Loucy (cell line): ENCODE measurements at regions not wholly inside any gene's neighbourhood (a gene's known extent, or its start where the extent isn't known, plus 50 kb on each side); places are given as distances from the start of the nearest gene placed in this dataset.

Experiments
- H2AFZ ChIP-seq: fragments of 200-600 bp; sonication (generic); 2 replicates; pipeline ENCODE4 v1.6.0; 2016; ENCODE audit warnings: antibody characterized with exemption, mild to moderate bottlenecking, low read length, moderate library complexity
- H3F3A ChIP-seq: fragments of 200-600 bp; 2 replicates; pipeline ENCODE4 v1.6.0; 2016; ENCODE audit warnings: antibody characterized with exemption, low read depth, mild to moderate bottlenecking
- H3K27me3 ChIP-seq: fragments of 200-600 bp; sonication (generic); 2 replicates; pipeline ENCODE4 v1.6.1; 2014; ENCODE audit warnings: low read length, mild to moderate bottlenecking; ENCODE audit not compliant: insufficient read depth, poor library complexity, severe bottlenecking
- H3K36me3 ChIP-seq: fragments of 200-600 bp; sonication (generic); 2 replicates; pipeline ENCODE4 v1.6.1; 2016; ENCODE audit warnings: low read length; ENCODE audit not compliant: insufficient read depth
- H3K4me1 ChIP-seq: fragments of 200-600 bp; sonication (generic); 2 replicates; pipeline ENCODE4 v1.5.1; 2014; ENCODE audit warnings: low read length, mild to moderate bottlenecking; ENCODE audit not compliant: insufficient read depth, poor library complexity, severe bottlenecking
- H3K4me2 ChIP-seq: fragments of 200-600 bp; sonication (generic); 2 replicates; pipeline ENCODE4 v1.6.0; 2014; ENCODE audit warnings: antibody characterized with exemption, low read length, low read depth, mild to moderate bottlenecking; ENCODE audit not compliant: poor library complexity, severe bottlenecking
- H3K4me3 ChIP-seq: fragments of 200-600 bp; sonication (generic); 2 replicates; pipeline ENCODE4 v1.5.1; 2014; ENCODE audit warnings: low read length, mild to moderate bottlenecking, mixed read lengths; ENCODE audit not compliant: poor library complexity, severe bottlenecking
- H3K79me2 ChIP-seq: fragments of 200-600 bp; sonication (generic); 2 replicates; pipeline ENCODE4 v1.6.1; 2014; ENCODE audit warnings: low read length; ENCODE audit not compliant: insufficient read depth
- H3K9ac ChIP-seq: fragments of 200-600 bp; sonication (generic); 2 replicates; pipeline ENCODE4 v1.6.0; 2014; ENCODE audit warnings: mild to moderate bottlenecking, low read depth, low read length, moderate library complexity; ENCODE audit not compliant: poor library complexity, severe bottlenecking
- H3K9me2 ChIP-seq: fragments of 200-600 bp; sonication (generic); replicated peaks from 2 replicates; pipeline ENCODE4 v1.6.1; 2016; ENCODE audit warnings: low read depth, low read length, mixed read lengths
- H3K9me3 ChIP-seq: fragments of 200-600 bp; sonication (generic); 2 replicates; pipeline ENCODE4 v1.6.1; 2014; ENCODE audit warnings: mild to moderate bottlenecking, antibody characterized with exemption, low read length, low read depth; ENCODE audit not compliant: insufficient read depth
- H4K20me1 ChIP-seq: fragments of 200-600 bp; sonication (generic); 2 replicates; pipeline ENCODE4 v1.6.0; 2014; ENCODE audit warnings: antibody characterized with exemption, low read length, mild to moderate bottlenecking; ENCODE audit not compliant: insufficient read depth, poor library complexity, severe bottlenecking
- CTCF ChIP-seq: fragments of 200-600 bp; sonication (generic); conservative IDR thresholded peaks from 2 replicates; pipeline ENCODE4 v1.5.1; 2014; ENCODE audit warnings: mild to moderate bottlenecking, antibody characterized with exemption, low read length
- EZH2phosphoT487 ChIP-seq: fragments of 200-600 bp; IDR thresholded peaks from 2 replicates; pipeline ENCODE4 v1.6.1; 2018; ENCODE audit warnings: antibody characterized with exemption, mild to moderate bottlenecking, moderate library complexity, borderline replicate concordance

DNA sequence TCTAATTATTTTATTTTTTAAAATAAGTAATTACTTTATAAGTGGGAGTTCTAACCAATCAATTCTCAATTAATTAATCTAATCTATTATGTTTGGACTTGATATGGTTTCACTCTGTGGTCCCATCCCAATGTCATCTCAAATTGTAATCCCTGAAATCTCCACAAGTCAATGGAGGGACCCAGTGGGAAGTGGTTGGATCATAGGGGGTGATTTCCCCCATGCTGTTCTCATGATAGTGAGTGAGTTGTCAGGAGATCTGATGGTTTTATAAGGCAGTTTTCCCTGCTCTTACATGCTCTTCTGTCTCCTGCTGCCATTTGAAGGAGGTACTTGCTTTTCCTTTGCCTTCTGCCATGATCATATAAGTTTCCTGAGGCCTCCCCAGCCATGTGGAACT is 836.1 kb downstream of the GALC start:
- H3K9me2 ChIP-seq = no peaks in the 10 kb centered on the region
- no peak overlapping the region for H3K4me2 ChIP-seq
- no peak overlapping the region for H2AFZ ChIP-seq
- no peaks in the 10 kb centered on the region for H3F3A ChIP-seq
- no peak overlapping the region for H3K4me3 ChIP-seq
- no peak overlapping the region for H3K9ac ChIP-seq
- no peaks in the 10 kb centered on the region for H3K4me1 ChIP-seq
- no peaks in the 10 kb centered on the region for H4K20me1 ChIP-seq
- H3K36me3 ChIP-seq = no peaks in the 10 kb centered on the region
- no peaks in the 10 kb centered on the region for H3K9me3 ChIP-seq
- TF ChIP-seq EZH2phosphoT487 = no peak
- TF ChIP-seq CTCF = no peak
- no peaks in the 10 kb centered on the region for H3K79me2 ChIP-seq
- H3K27me3 ChIP-seq = no peaks in the 10 kb centered on the region

DNA sequence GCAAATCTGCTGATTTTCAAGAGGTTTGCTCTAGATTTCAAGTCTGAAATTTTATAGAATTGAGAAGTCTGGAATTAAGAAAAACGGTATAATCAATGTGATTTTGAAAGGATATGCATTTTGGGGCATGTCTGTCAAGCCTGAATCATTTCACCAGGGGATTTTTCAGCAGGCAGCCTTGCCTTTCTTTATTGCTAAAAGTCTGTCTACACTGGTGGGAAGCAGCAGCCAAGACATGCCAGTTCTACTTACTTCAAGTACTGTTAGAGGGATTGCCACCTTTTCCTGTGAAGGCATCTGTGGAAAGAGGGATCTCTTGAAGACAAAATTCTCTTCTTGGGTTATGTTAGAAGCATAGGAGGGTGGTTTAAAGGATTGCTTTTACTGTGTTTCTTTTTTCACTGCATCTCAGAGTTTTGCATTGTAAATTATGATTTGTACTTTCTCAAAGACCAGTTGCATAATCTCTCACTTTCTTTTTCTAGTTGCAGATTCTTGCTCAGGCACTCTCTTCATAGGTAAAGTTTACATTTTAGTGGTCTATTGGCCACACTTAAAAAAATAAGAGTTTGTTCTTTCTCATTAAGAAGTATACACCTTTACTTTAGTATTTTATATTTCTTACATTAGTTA is 837.0 kb downstream of the GALC start:
- H3K9ac ChIP-seq = no peak overlapping the region
- no peaks in the 10 kb centered on the region for H3K36me3 ChIP-seq
- H3K4me2 ChIP-seq = no peak overlapping the region
- no peaks in the 10 kb centered on the region for H3K9me2 ChIP-seq
- no peaks in the 10 kb centered on the region for H4K20me1 ChIP-seq
- no peaks in the 10 kb centered on the region for H3K79me2 ChIP-seq
- H2AFZ ChIP-seq = no peak overlapping the region
- H3K4me1 ChIP-seq = no peaks in the 10 kb centered on the region
- no peaks in the 10 kb centered on the region for H3K9me3 ChIP-seq
- no peak for TF ChIP-seq EZH2phosphoT487
- no peak for TF ChIP-seq CTCF
- H3K4me3 ChIP-seq = no peak overlapping the region
- no peaks in the 10 kb centered on the region for H3K27me3 ChIP-seq
- no peaks in the 10 kb centered on the region for H3F3A ChIP-seq

- no peaks in the 10 kb centered on the region for H3F3A ChIP-seq
- no peaks in the 10 kb centered on the region for H4K20me1 ChIP-seq
- H3K4me1 ChIP-seq = no peaks in the 10 kb centered on the region
- H3K27me3 ChIP-seq = no peaks in the 10 kb centered on the region
- H3K9me2 ChIP-seq = no peaks in the 10 kb centered on the region
- TF ChIP-seq CTCF (no peak), EZH2phosphoT487 (no peak)
- no peak overlapping the region for H2AFZ ChIP-seq
- no peaks in the 10 kb centered on the region for H3K9me3 ChIP-seq
- H3K9ac ChIP-seq = no peak overlapping the region
- no peaks in the 10 kb centered on the region for H3K36me3 ChIP-seq
- no peak overlapping the region for H3K4me3 ChIP-seq
- no peaks in the 10 kb centered on the region for H3K79me2 ChIP-seq
- H3K4me2 ChIP-seq = no peak overlapping the region
Measured at GRCh38 chr14:87153901-87154300, 839.1 kb downstream of the GALC start.
